Stimulated activated CD4-positive, alpha-beta T cell treated with anti-CD3 and anti-CD28 coated beads, Interleukin-12 subunit alpha, Interleukin-12 subunit beta, amount 100 ng/mL, for 48 hours (primary cell): ENCODE measurements at regions not wholly inside any gene's neighbourhood (a gene's known extent, or its start where the extent isn't known, plus 50 kb on each side); places are given as distances from the start of the nearest gene placed in this dataset.

ENCODE experiments used
- DNase-seq, 3 donors: peaks; one replicate each; pipeline ENCODE4 v3.0.0-alpha.2; 2020; ENCODE audit warnings: low read depth in 2 of 3, low spot score in 1 of 3

- no peak for DNase-seq
These were observed 162.4 kb upstream of the CWC22 start for GRCh38 chr2:180169474-180169873.

GRCh38 chr2:180161415-180161814, 154.3 kb upstream of the CWC22 start:
- DNase-seq: no peak

GRCh38 chr2:180159921-180160320, 152.8 kb upstream of the CWC22 start:
- DNase-seq: no peak

GRCh38 chr2:180158961-180159360, 151.9 kb upstream of the CWC22 start:
- no peak for DNase-seq

GRCh38 chr2:180156651-180157050, 149.6 kb upstream of the CWC22 start:
- DNase-seq: no peak

GRCh38 chr2:180150606-180151005, 143.5 kb upstream of the CWC22 start:
- no peak for DNase-seq

GRCh38 chr2:180146541-180146940, 139.4 kb upstream of the CWC22 start:
- DNase-seq: no peak

- DNase-seq: no peak
These were observed 139.0 kb upstream of the CWC22 start for GRCh38 chr2:180146114-180146513.

- DNase-seq: no peak
These were observed 138.1 kb upstream of the CWC22 start for GRCh38 chr2:180145163-180145562.

- no peak for DNase-seq
These were observed 137.3 kb upstream of the CWC22 start for GRCh38 chr2:180144338-180144813.

- DNase-seq: no peak
These were observed 136.7 kb upstream of the CWC22 start for GRCh38 chr2:180143633-180144337.

- no peak for DNase-seq
These were observed 134.5 kb upstream of the CWC22 start for GRCh38 chr2:180141600-180141999.

GRCh38 chr2:180133736-180134135, 126.6 kb upstream of the CWC22 start:
- DNase-seq: no peak

GRCh38 chr2:180130403-180130802, 123.3 kb upstream of the CWC22 start:
- DNase-seq: no peak

- DNase-seq: no peak
These were observed 121.8 kb upstream of the CWC22 start for GRCh38 chr2:180128861-180129260.

- DNase-seq: peak in 2 of 3 donors; percentile 8 to 30
These were observed 118.3 kb upstream of the CWC22 start for GRCh38 chr2:180125245-180125962.

GRCh38 chr2:180124273-180125139, 117.4 kb upstream of the CWC22 start:
- DNase-seq: no peak

- DNase-seq: no peak
These were observed 115.8 kb upstream of the CWC22 start for GRCh38 chr2:180122874-180123273.

- no peak for DNase-seq
These were observed 108.6 kb upstream of the CWC22 start for GRCh38 chr2:180115675-180116074.

GRCh38 chr2:180115269-180115668, 108.2 kb upstream of the CWC22 start:
- DNase-seq: no peak

GRCh38 chr2:180111901-180112300, 104.8 kb upstream of the CWC22 start:
- DNase-seq: no peak

- DNase-seq: no peak
These were observed 103.4 kb upstream of the CWC22 start for GRCh38 chr2:180110469-180110868.
